A673 (cell line): ENCODE measurements at regions not wholly inside any gene's neighbourhood (a gene's known extent, or its start where the extent isn't known, plus 50 kb on each side); places are given as distances from the start of the nearest gene placed in this dataset.

ENCODE experiments used
- BruUV-seq: library from RNA; stranded (reverse); fragments of 400-500 nt; replicated peaks from 2 replicates; lab custom pipeline; 2021; lab: Mats Ljungman, UMichigan
- CTCF ChIA-PET: fragments of 300-600 bp; sonication (Branson Sonifier 250); formaldehyde crosslinking; loops from one replicate; lab custom pipeline; 2022; ENCODE audit warnings: antibody characterized with exemption; lab: Charles Lee
- POLR2A ChIA-PET: fragments of 300-600 bp; sonication (Branson Sonifier 250); formaldehyde crosslinking; loops from one replicate; lab custom pipeline; 2022; ENCODE audit warnings: antibody characterized with exemption; ENCODE audit not compliant: low non-redundant PET; lab: Charles Lee
- DNase-seq: peaks from one replicate; pipeline ENCODE4 v3.0.0-alpha.2; 2015; ENCODE audit warnings: low spot score
- H3K27ac ChIP-seq: fragments of 200-600 bp; sonication (generic); 2 replicates; pipeline ENCODE4 v1.5.1; 2016; ENCODE audit warnings: mixed run types, low read depth, mild to moderate bottlenecking, mixed read lengths, antibody characterized with exemption, low read length; ENCODE audit not compliant: poor library complexity, severe bottlenecking
- H3K27me3 ChIP-seq: fragments of 200-600 bp; sonication (generic); replicated peaks from 2 replicates; pipeline ENCODE4 v1.6.1; 2017; ENCODE audit warnings: mixed run types, low read depth, mild to moderate bottlenecking, mixed read lengths, antibody characterized with exemption, low read length; ENCODE audit not compliant: insufficient read depth, poor library complexity
- H3K36me3 ChIP-seq: fragments of 200-600 bp; sonication (generic); 2 replicates; pipeline ENCODE4 v1.6.1; 2016; ENCODE audit warnings: mixed run types, mild to moderate bottlenecking, mixed read lengths, antibody characterized with exemption, low read length; ENCODE audit not compliant: insufficient read depth, poor library complexity, severe bottlenecking
- H3K4me1 ChIP-seq: fragments of 200-600 bp; sonication (generic); 2 replicates; pipeline ENCODE4 v1.6.1; 2017; ENCODE audit warnings: mixed run types, mild to moderate bottlenecking, mixed read lengths, antibody characterized with exemption, low read length; ENCODE audit not compliant: insufficient read depth, poor library complexity, severe bottlenecking
- H3K4me3 ChIP-seq: fragments of 200-600 bp; sonication (generic); 2 replicates; pipeline ENCODE4 v1.5.1; 2016; ENCODE audit warnings: low read depth, mixed run types, mild to moderate bottlenecking, mixed read lengths, low read length; ENCODE audit not compliant: poor library complexity, severe bottlenecking
- H3K9me3 ChIP-seq: fragments of 200-600 bp; sonication (generic); 2 replicates; pipeline ENCODE4 v1.6.1; 2016; ENCODE audit warnings: mixed run types, low read depth, mild to moderate bottlenecking, mixed read lengths, antibody characterized with exemption, low read length; ENCODE audit not compliant: poor library complexity, severe bottlenecking
- CTCF ChIP-seq: fragments of 300-800, 200-600 bp; sonication (generic); conservative IDR thresholded peaks from 2 replicates; pipeline ENCODE4 v1.5.1; 2017; ENCODE audit warnings: low read depth, mild to moderate bottlenecking, antibody characterized with exemption, low read length, moderate library complexity, mixed read lengths
- EZH2 ChIP-seq: fragments of 200-600 bp; sonication (generic); IDR thresholded peaks from 2 replicates; pipeline ENCODE4 v1.6.1; 2017; ENCODE audit warnings: borderline replicate concordance, low read depth, mild to moderate bottlenecking, mixed read lengths, antibody characterized with exemption, low read length; ENCODE audit not compliant: poor library complexity, severe bottlenecking
- intact Hi-C: fragments of 100-400 bp; cut with micrococcal nuclease; formaldehyde crosslinking; loops from one replicate; pipeline ENCODE4 v1.10.0; 2022; ENCODE audit not compliant: unreplicated experiment

- Histone ChIP-seq H3K27ac (no peak overlapping the region), H3K4me3 (no peak overlapping the region), H3K27me3 (peaks cover 53% of the 10 kb centered on the region), H3K9me3 (no peaks in the 10 kb centered on the region), H3K36me3 (no peaks in the 10 kb centered on the region), H3K4me1 (no peaks in the 10 kb centered on the region)
- TF ChIP-seq EZH2 (no peak), CTCF (no peak)
- DNase-seq: no peak
- CTCF ChIA-PET: no interaction called here
- POLR2A ChIA-PET: no interaction called here
- intact Hi-C loops: no loop called here
- no TSS peak for BruUV-seq
Measured at GRCh38 chr3:135495891-135496290, 469.6 kb upstream of the PPP2R3A start.

- ChIA-PET POLR2A (no interaction called here), CTCF (no interaction called here)
- H3K27me3 ChIP-seq: peaks cover 67% of the 10 kb centered on the region
- TF ChIP-seq CTCF (no peak), EZH2 (no peak)
- no peaks in the 10 kb centered on the region for H3K4me1 ChIP-seq
- H3K36me3 ChIP-seq: no peaks in the 10 kb centered on the region
- intact Hi-C loops: no loop called here
- no peak overlapping the region for H3K27ac ChIP-seq
- no TSS peak for BruUV-seq
- H3K4me3 ChIP-seq: no peak overlapping the region
- H3K9me3 ChIP-seq: no peaks in the 10 kb centered on the region
- no peak for DNase-seq
Measured at GRCh38 chr3:135497979-135498378, 467.5 kb upstream of the PPP2R3A start.

GRCh38 chr3:135499426-135499825, 466.1 kb upstream of the PPP2R3A start:
- H3K27me3 ChIP-seq: peaks cover 74% of the 10 kb centered on the region
- TF ChIP-seq CTCF (no peak), EZH2 (no peak)
- no peak overlapping the region for H3K27ac ChIP-seq
- intact Hi-C loops: no loop called here
- no peaks in the 10 kb centered on the region for H3K4me1 ChIP-seq
- no peak overlapping the region for H3K4me3 ChIP-seq
- no peak for DNase-seq
- POLR2A ChIA-PET: no interaction called here
- H3K36me3 ChIP-seq: no peaks in the 10 kb centered on the region
- no TSS peak for BruUV-seq
- H3K9me3 ChIP-seq: no peaks in the 10 kb centered on the region
- CTCF ChIA-PET: no interaction called here
